Astrocyte of the spinal cord (primary cell): ENCODE measurements at regions not wholly inside any gene's neighbourhood (a gene's known extent, or its start where the extent isn't known, plus 50 kb on each side); places are given as distances from the start of the nearest gene placed in this dataset.

Source experiments
- DNase-seq: peaks from one replicate; pipeline ENCODE4 v3.0.0; 2011; ENCODE audit warnings: low read depth, low spot score
- H3K4me3 ChIP-seq: 2 replicates; pipeline ENCODE4 v1.5.1; 2011; ENCODE audit warnings: low read depth, mild to moderate bottlenecking, low read length, moderate library complexity
- in situ Hi-C: cut with HindIII; loops from 2 replicates; pipeline ENCODE4 v1.10.0; 2017; ENCODE audit warnings: low sequenced_read_pairs
- TF ChIP-seq, protein P1 (sequence below): IDR thresholded peaks from 2 replicates; pipeline ENCODE4 v1.5.1; 2012; ENCODE audit warnings: low read depth, mild to moderate bottlenecking, low read length, inconsistent platforms

DNA sequence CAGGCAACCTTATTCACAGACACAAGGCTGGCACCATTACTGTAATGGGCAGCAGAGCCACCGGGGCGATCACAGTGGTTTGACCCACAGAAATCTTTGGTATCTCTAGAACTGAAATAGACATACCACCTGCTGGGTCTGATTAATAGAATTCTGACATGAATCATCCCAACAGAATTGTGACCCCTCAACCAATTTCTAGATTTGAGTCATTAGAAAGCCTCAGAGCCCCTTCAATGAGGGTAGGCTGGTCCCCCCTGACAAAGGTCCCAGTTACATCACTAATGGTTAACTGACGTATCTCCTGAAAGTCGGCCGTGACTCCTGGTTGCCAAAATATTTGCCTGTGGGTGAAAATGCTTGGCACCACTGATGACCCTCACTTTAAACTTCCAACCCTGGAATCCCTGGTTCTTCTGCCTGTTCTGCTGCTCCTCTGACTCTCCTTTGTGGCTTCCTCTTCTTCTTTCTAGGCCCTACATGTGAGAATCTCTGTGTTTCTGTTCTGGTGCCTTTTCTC lies 124.9 kb upstream of the ARID1B start:
- in situ Hi-C loops, result no loop called here
- no peak for DNase-seq
- TF ChIP-seq, protein P1, sequence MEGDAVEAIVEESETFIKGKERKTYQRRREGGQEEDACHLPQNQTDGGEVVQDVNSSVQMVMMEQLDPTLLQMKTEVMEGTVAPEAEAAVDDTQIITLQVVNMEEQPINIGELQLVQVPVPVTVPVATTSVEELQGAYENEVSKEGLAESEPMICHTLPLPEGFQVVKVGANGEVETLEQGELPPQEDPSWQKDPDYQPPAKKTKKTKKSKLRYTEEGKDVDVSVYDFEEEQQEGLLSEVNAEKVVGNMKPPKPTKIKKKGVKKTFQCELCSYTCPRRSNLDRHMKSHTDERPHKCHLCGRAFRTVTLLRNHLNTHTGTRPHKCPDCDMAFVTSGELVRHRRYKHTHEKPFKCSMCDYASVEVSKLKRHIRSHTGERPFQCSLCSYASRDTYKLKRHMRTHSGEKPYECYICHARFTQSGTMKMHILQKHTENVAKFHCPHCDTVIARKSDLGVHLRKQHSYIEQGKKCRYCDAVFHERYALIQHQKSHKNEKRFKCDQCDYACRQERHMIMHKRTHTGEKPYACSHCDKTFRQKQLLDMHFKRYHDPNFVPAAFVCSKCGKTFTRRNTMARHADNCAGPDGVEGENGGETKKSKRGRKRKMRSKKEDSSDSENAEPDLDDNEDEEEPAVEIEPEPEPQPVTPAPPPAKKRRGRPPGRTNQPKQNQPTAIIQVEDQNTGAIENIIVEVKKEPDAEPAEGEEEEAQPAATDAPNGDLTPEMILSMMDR, result no peak
- no peak overlapping the region for H3K4me3 ChIP-seq

DNA sequence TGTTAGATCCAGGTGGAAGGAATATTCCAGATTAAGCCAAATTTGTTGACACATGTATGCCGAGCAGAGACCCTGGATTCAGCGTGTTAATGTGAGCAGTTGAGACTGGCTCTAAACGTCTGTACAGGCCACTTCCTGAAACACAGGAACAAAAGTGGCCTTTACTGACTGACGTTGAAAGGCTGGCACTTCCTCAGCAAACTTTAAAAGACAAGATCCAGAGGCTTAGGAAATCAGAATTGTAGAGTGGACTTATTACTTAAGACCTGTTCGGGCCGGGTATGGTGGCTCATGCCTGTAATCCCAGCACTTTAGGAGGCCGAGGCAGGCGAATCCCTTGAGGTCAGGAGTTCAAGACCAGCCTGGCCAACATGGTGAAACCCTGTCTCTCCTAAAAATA lies 125.7 kb upstream of the ARID1B start:
- in situ Hi-C loops, result no loop called here
- DNase-seq, result no peak
- TF ChIP-seq, protein P1, result no peak
- no peak overlapping the region for H3K4me3 ChIP-seq

DNA sequence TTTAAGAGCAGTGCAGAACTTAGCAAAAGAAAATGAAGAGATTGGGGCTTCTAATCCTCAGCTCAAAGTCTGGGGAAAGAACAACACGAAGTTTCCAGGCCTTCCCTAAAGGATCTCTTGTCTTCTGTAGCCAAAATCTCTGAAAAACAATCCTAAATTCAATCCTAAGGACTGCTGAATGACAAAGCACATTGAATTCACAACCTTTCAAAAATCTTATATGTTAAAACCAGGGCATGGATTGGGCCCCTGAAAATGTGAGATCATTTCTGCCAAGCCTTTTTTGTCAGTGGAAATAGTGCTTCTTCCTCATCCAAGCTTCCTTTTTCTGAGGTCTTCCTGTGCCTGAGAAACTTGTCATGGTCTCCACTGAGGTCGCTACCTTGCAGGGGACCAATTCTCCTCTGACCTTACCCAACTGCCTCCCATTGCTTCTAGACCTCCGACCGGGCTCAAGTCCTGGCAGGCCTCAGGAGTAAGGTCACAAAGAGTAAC lies 126.2 kb upstream of the ARID1B start:
- no peak for DNase-seq
- in situ Hi-C loops, result no loop called here
- TF ChIP-seq, protein P1, result no peak
- no peak overlapping the region for H3K4me3 ChIP-seq

DNA sequence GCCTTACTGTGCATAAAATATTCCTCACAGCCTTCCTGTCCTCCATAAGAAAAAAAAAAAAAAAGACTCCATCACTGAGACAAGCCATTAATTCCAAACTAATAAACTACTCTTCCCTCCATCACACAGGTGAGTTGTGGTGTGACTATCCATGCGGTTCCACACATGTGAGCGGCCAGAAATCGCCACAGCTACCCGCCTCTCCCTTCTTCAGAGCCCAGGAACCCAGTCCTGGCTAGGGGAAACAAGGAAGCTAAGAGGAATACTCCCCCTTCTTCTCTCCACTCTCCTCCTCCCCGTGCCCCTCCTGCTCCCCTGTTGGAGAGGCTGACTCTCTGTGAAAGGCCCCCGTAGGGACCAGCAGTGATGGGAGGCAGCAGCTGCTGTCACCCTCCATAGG lies 128.6 kb upstream of the ARID1B start:
- TF ChIP-seq, protein P1, result no peak
- no peak for DNase-seq
- in situ Hi-C loops, result no loop called here
- no peak overlapping the region for H3K4me3 ChIP-seq

DNA sequence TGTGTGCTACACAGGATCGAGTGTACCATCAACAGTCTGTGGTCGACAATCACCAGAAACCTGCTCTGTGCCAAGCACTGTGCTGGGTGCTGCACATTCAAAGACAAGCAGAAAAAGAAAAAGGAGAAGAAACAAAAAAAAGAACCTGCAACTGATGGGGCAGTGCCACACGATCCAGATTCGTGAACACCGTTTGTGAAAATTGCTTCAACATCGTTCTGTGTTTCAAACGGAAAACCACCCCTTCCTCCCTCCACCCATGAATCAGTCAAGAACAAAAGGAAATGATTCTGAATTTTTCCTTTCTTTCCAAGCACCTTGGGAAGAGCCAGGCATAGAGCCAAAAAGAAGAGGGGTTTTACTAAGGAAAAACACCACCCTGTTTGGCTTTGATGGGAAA lies 129.2 kb upstream of the ARID1B start:
- H3K4me3 ChIP-seq, result no peak overlapping the region
- no peak for DNase-seq
- TF ChIP-seq, protein P1, result no peak
- in situ Hi-C loops, result no loop called here

DNA sequence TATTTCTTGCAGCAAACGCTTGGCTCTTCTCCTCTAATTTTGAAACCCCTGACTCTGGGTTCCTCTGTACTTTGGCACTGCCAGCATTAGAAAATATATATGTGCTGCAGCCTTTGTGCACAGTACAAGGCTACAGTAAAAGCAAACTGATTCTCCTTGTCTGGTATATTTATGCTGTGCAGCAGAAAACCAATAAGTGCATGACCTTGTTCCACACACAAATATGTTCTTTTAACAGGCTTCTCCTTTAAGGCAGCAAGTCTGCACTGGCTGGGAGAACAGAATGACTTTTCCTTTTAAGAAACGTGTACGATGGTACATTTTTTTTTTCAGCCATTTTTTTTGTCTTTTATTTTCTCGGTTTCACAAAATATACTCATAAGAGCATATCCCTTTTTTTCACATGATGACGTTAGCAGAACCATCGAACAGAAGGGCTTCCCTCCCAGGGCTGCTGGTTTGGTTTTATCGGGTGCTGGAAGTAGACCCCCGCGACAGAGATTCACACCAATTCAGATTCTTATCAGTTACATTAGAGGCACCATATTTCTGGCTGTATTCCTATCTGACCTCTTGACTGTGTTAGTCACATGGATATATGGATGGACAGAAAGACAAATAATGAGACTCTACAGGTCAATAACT lies 129.9 kb upstream of the ARID1B start:
- H3K4me3 ChIP-seq, result no peak overlapping the region
- in situ Hi-C loops, result no loop called here
- TF ChIP-seq, protein P1, result no peak
- no peak for DNase-seq

DNA sequence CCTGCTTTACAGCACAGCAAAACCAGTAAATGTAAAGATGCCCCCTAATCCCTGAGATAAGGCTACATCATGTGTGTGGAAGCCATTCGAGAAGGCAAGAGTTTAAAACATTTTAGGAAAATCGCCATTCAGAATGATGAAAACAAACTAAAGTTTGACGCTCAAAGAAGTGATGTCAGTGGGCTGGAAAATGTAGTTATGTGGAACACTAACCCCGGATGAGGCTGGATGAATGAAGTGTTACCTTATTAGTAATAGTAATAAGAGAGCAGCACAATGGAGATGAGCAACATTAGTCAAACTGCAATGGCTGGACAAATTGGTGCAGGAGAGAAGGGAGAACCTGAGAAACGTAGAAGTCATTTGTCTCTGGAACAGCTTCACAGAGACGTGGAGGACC lies 130.7 kb upstream of the ARID1B start:
- in situ Hi-C loops, result no loop called here
- H3K4me3 ChIP-seq, result no peak overlapping the region
- DNase-seq, result no peak
- TF ChIP-seq, protein P1, result no peak
